ENCODE measurements at regions not wholly inside any gene's neighbourhood (a gene's known extent, or its start where the extent isn't known, plus 50 kb on each side); places are given as distances from the start of the nearest gene placed in this dataset.
"Not testable (repeated sequence)": the region's sequence is repeated elsewhere in the genome, so short reads cannot be mapped to it uniquely, and the experiment has no call there.

GRCh38 chrX:98924511-98924910 lies 1485.6 kb downstream of the PCDH19 start:
- no peak overlapping the region for H3K4me3 ChIP-seq (replicated peaks; ENCODE audit: low read depth, low read length)
- TF ChIP-seq CTCF (IDR thresholded peaks at IDR 0.05; ENCODE audit: low read length, missing control alignments), result no peak
- DNase-seq (ENCODE audit: low read depth), result no peak

- DNase-seq (ENCODE audit: low read depth), result no peak
- no peak overlapping the region for H3K4me3 ChIP-seq (replicated peaks; ENCODE audit: low read depth, low read length)
- no peak for TF ChIP-seq CTCF (IDR thresholded peaks at IDR 0.05; ENCODE audit: low read length, missing control alignments)
Measured at GRCh38 chrX:98897191-98897590, 1512.9 kb downstream of the PCDH19 start.

GRCh38 chrX:98850639-98851038 lies 1559.4 kb downstream of the PCDH19 start:
- not testable (repeated sequence) for DNase-seq (ENCODE audit: low read depth); H3K4me3 ChIP-seq (replicated peaks; ENCODE audit: low read depth, low read length)

Data from fibroblast of pulmonary artery (primary cell).